ENCODE measurements at regions not wholly inside any gene's neighbourhood (a gene's known extent, or its start where the extent isn't known, plus 50 kb on each side); places are given as distances from the start of the nearest gene placed in this dataset.
"Not testable (repeated sequence)": the region's sequence is repeated elsewhere in the genome, so short reads cannot be mapped to it uniquely, and the experiment has no call there.

GRCh38 chr9:110128664-110129329, 79.2 kb downstream of the C9orf152 start:
- H3K36me3 Mint-ChIP-seq (ENCODE audit: low read depth), result peaks cover 4% of the 10 kb centered on the region
- no peak for DNase-seq
- peaks cover 24% of the 10 kb centered on the region for H3K4me1 Mint-ChIP-seq
- no peaks in the 10 kb centered on the region for H3K27me3 Mint-ChIP-seq
- no peaks in the 10 kb centered on the region for H3K9me3 Mint-ChIP-seq
- no peak overlapping the region for H3K4me3 Mint-ChIP-seq
- H3K27ac Mint-ChIP-seq, result no peak overlapping the region
- CTCF ChIA-PET, result interaction anchor here (0.8 to 1.5 kb wide), 3 partner anchors 10 to 54 kb away, joined by 3 to 4 read pairs (median 3); no protein-coding TSS in a partner anchor
- POLR2A ChIA-PET, result no interaction called here

GRCh38 chr9:110129425-110129824, 78.5 kb downstream of the C9orf152 start:
- Mint-ChIP-seq H3K4me3 (no peak overlapping the region), H3K27ac (no peak overlapping the region), H3K9me3 (no peaks in the 10 kb centered on the region), H3K27me3 (no peaks in the 10 kb centered on the region), H3K4me1 (peaks cover 24% of the 10 kb centered on the region), H3K36me3 (ENCODE audit: low read depth) (peaks cover 4% of the 10 kb centered on the region)
- DNase-seq, result no peak
- ChIA-PET CTCF (interaction anchor here (0.8 to 1.1 kb wide), 2 partner anchors 9 to 19 kb away, joined by 3 to 4 read pairs; no protein-coding TSS in a partner anchor), POLR2A (no interaction called here)

GRCh38 chr9:110130211-110130610, 77.7 kb downstream of the C9orf152 start:
- H3K27me3 Mint-ChIP-seq, result no peaks in the 10 kb centered on the region
- no peak for DNase-seq
- H3K36me3 Mint-ChIP-seq (ENCODE audit: low read depth), result peaks cover 4% of the 10 kb centered on the region
- ChIA-PET POLR2A (no interaction called here), CTCF (interaction anchor here (1.1 kb wide), 1 partner anchor 14 kb away, joined by 3 read pairs; no protein-coding TSS in a partner anchor)
- H3K27ac Mint-ChIP-seq, result no peak overlapping the region
- no peaks in the 10 kb centered on the region for H3K9me3 Mint-ChIP-seq
- peaks cover 24% of the 10 kb centered on the region for H3K4me1 Mint-ChIP-seq
- H3K4me3 Mint-ChIP-seq, result no peak overlapping the region

- DNase-seq, result no peak
- CTCF ChIA-PET, result interaction anchor here (1.1 kb wide), 1 partner anchor 14 kb away, joined by 3 read pairs; no protein-coding TSS in a partner anchor
- H3K27me3 Mint-ChIP-seq, result no peaks in the 10 kb centered on the region
- peaks cover 19% of the 10 kb centered on the region for H3K4me1 Mint-ChIP-seq
- no peak overlapping the region for H3K27ac Mint-ChIP-seq
- H3K4me3 Mint-ChIP-seq, result no peak overlapping the region
- H3K9me3 Mint-ChIP-seq, result no peaks in the 10 kb centered on the region
- POLR2A ChIA-PET, result no interaction called here
- peaks cover 4% of the 10 kb centered on the region for H3K36me3 Mint-ChIP-seq (ENCODE audit: low read depth)
These were observed 77.1 kb downstream of the C9orf152 start for GRCh38 chr9:110130791-110131416.

GRCh38 chr9:110131499-110131898, 76.5 kb downstream of the C9orf152 start:
- CTCF ChIA-PET, result interaction anchor here (1.1 kb wide), 1 partner anchor 13 kb away, joined by 3 read pairs; no protein-coding TSS in a partner anchor
- Mint-ChIP-seq H3K4me1 (peaks cover 13% of the 10 kb centered on the region), H3K27ac (no peak overlapping the region), H3K36me3 (ENCODE audit: low read depth) (peaks cover 9% of the 10 kb centered on the region), H3K4me3 (no peak overlapping the region), H3K27me3 (no peaks in the 10 kb centered on the region), H3K9me3 (no peaks in the 10 kb centered on the region)
- POLR2A ChIA-PET, result no interaction called here
- no peak for DNase-seq

- H3K9me3 Mint-ChIP-seq, POLR2A ChIA-PET, H3K4me3 Mint-ChIP-seq, H3K27me3 Mint-ChIP-seq, H3K4me1 Mint-ChIP-seq, H3K27ac Mint-ChIP-seq, CTCF ChIA-PET, DNase-seq: not testable (repeated sequence)
- peaks cover 18% of the 10 kb centered on the region for H3K36me3 Mint-ChIP-seq (ENCODE audit: low read depth)
These were observed 75.4 kb downstream of the C9orf152 start for GRCh38 chr9:110132531-110132930.

GRCh38 chr9:110133059-110133458, 74.9 kb downstream of the C9orf152 start:
- CTCF ChIA-PET, result no interaction called here
- DNase-seq, result no peak
- Mint-ChIP-seq H3K9me3 (no peaks in the 10 kb centered on the region), H3K4me3 (no peak overlapping the region), H3K27ac (no peak overlapping the region), H3K4me1 (peaks cover 10% of the 10 kb centered on the region), H3K27me3 (no peaks in the 10 kb centered on the region), H3K36me3 (ENCODE audit: low read depth) (peaks cover 22% of the 10 kb centered on the region)
- POLR2A ChIA-PET, result no interaction called here

- peaks cover 26% of the 10 kb centered on the region for H3K36me3 Mint-ChIP-seq (ENCODE audit: low read depth)
- no peak overlapping the region for H3K4me3 Mint-ChIP-seq
- DNase-seq, result no peak
- H3K4me1 Mint-ChIP-seq, result peaks cover 10% of the 10 kb centered on the region
- H3K27me3 Mint-ChIP-seq, result no peaks in the 10 kb centered on the region
- no peak overlapping the region for H3K27ac Mint-ChIP-seq
- no peaks in the 10 kb centered on the region for H3K9me3 Mint-ChIP-seq
- ChIA-PET CTCF (no interaction called here), POLR2A (no interaction called here)
These were observed 74.2 kb downstream of the C9orf152 start for GRCh38 chr9:110133608-110134210.

GRCh38 chr9:110135846-110136245, 72.1 kb downstream of the C9orf152 start:
- Mint-ChIP-seq H3K36me3 (ENCODE audit: low read depth) (peaks cover 39% of the 10 kb centered on the region), H3K9me3 (no peaks in the 10 kb centered on the region), H3K4me1 (peaks cover 10% of the 10 kb centered on the region), H3K27ac (no peak overlapping the region), H3K4me3 (no peak overlapping the region), H3K27me3 (no peaks in the 10 kb centered on the region)
- no peak for DNase-seq
- POLR2A ChIA-PET, result no interaction called here
- CTCF ChIA-PET, result no interaction called here

- Mint-ChIP-seq H3K4me3 (no peak overlapping the region), H3K27ac (no peak overlapping the region), H3K27me3 (no peaks in the 10 kb centered on the region), H3K4me1 (peaks cover 9% of the 10 kb centered on the region), H3K9me3 (no peaks in the 10 kb centered on the region), H3K36me3 (ENCODE audit: low read depth) (peaks cover 39% of the 10 kb centered on the region)
- no peak for DNase-seq
- ChIA-PET POLR2A (no interaction called here), CTCF (interaction anchor here (0.7 kb wide), 1 partner anchor 186 kb away, joined by 3 read pairs; no protein-coding TSS in a partner anchor)
These were observed 71.2 kb downstream of the C9orf152 start for GRCh38 chr9:110136802-110137201.

GRCh38 chr9:110140276-110140675, 67.7 kb downstream of the C9orf152 start:
- Mint-ChIP-seq H3K27me3 (no peaks in the 10 kb centered on the region), H3K27ac (no peak overlapping the region), H3K36me3 (ENCODE audit: low read depth) (peaks cover 39% of the 10 kb centered on the region), H3K4me3 (no peak overlapping the region), H3K4me1 (peaks cover 37% of the 10 kb centered on the region), H3K9me3 (no peaks in the 10 kb centered on the region)
- no peak for DNase-seq
- CTCF ChIA-PET, result no interaction called here
- POLR2A ChIA-PET, result no interaction called here

GRCh38 chr9:110141227-110141793, 66.6 kb downstream of the C9orf152 start:
- Mint-ChIP-seq H3K27me3 (no peaks in the 10 kb centered on the region), H3K27ac (no peak overlapping the region), H3K36me3 (ENCODE audit: low read depth) (peaks cover 40% of the 10 kb centered on the region), H3K4me1 (peaks cover 40% of the 10 kb centered on the region), H3K9me3 (no peaks in the 10 kb centered on the region), H3K4me3 (no peak overlapping the region)
- no peak for DNase-seq
- ChIA-PET CTCF (no interaction called here), POLR2A (no interaction called here)

GRCh38 chr9:110142253-110142652, 65.7 kb downstream of the C9orf152 start:
- ChIA-PET CTCF (interaction anchor here (0.8 to 2.6 kb wide), 10 partner anchors 14 to 325 kb away, joined by 3 to 14 read pairs (median 4); no protein-coding TSS in a partner anchor), POLR2A (interaction anchor here (1.3 kb wide), 1 partner anchor 14 kb away, joined by 8 read pairs; no protein-coding TSS in a partner anchor)
- DNase-seq, result no peak
- Mint-ChIP-seq H3K27ac (peak overlapping the region; percentile 95), H3K4me3 (no peak overlapping the region), H3K4me1 (peaks cover 46% of the 10 kb centered on the region), H3K27me3 (no peaks in the 10 kb centered on the region), H3K36me3 (ENCODE audit: low read depth) (peaks cover 37% of the 10 kb centered on the region), H3K9me3 (no peaks in the 10 kb centered on the region)
